HCEC 1CT (cell line): ENCODE measurements at regions not wholly inside any gene's neighbourhood (a gene's known extent, or its start where the extent isn't known, plus 50 kb on each side); places are given as distances from the start of the nearest gene placed in this dataset.
A peak's percentile ranks its signal among the peaks of the same experiment; 100 is the strongest.

Experiments used
- DNase-seq: peaks from one replicate; pipeline ENCODE4 v3.0.0-alpha.2; 2017

DNA sequence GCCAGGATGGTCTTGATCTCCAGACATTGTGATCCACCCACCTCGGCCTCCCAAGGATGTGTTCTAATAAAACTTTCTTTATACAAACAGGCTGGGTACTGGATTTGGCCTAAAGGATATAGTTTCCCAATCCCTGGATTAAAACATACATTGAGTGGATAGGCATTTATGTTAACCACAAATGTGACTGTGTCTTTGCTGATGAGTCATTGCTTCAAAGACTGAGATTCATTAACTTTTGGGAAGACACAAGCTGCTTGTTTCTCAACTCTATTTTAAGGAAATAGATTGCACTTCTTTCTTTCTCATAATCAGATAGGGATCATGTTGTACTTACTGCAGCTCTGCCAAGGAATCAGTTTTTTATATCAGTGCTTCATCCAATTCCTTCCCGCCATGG is 131.3 kb upstream of the AGA start:
- peak; percentile 83 for DNase-seq

DNA sequence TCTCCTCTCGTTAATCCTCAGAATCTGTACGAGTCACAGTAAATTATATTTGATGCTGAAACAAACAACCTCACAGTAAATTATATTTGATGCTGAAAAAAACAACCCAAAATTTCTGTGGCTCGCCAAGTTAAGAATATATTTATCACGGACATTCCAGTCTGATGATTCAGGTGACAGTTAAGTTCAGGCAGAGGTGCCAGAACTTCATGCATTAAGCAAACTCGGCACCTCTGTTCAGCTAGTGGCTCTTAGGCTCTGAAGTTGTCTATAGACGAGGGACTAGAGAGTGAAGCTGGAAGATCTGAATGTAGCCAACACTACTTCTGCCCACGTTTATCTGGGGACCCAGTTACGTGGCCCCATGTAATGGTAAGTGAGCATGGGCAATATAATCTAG is 132.2 kb upstream of the AGA start:
- no peak for DNase-seq

DNA sequence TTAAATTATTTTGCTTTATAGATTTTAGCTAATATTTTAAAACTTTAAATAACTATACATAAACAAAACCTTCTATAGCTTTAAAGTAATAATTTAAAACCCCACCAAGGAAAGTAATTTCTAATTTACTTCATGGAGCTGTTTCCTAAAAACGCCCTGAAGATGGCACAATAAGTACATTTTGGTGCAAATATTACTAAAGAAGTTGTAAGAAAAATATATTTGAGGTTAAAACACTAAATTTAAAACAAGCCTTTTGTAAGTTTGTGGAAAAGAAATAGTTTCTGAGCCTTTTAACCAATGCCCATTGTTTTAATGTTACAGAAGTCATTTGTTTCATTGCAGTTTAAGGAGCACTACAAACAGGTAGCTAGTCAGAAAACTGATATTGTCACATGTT is 137.4 kb upstream of the AGA start:
- peak; percentile 5 for DNase-seq

DNA sequence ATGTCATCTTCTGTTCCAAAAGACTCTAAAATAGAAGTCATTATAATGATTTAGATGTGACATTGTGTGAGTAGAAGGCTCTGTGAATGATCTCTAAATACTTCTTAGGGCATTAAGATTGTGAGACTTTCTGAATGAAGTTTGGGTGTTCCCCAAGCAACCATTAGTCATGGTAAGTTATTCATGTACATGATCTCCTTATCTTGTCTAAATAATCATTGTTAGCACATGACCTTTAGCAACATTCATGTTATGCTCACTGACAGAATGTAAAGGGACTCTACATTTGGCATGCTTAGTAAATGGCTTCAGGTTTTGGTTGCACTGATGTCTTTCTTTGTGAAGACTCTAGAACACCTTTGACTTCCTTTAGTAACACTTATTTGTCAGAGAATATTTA is 140.8 kb upstream of the AGA start:
- DNase-seq = no peak

DNA sequence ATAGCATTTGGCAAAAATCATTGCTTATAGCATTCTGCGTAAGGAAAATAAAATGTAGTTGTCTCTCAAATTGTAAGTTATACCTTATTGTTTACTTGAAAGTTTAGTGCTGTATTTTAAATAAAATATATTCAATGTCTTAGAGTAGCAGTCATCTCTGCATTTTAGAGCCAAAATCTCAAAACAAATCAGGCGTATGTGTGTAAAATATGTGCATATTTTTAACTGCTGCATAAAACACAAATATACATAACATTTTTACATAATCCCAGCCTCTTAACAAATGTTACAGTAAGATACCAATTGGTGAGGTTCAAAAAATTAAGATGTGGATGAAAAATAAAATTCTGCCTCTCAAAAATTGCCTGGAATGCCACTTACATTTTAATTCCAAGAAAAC is 145.8 kb upstream of the AGA start:
- DNase-seq = no peak

DNA sequence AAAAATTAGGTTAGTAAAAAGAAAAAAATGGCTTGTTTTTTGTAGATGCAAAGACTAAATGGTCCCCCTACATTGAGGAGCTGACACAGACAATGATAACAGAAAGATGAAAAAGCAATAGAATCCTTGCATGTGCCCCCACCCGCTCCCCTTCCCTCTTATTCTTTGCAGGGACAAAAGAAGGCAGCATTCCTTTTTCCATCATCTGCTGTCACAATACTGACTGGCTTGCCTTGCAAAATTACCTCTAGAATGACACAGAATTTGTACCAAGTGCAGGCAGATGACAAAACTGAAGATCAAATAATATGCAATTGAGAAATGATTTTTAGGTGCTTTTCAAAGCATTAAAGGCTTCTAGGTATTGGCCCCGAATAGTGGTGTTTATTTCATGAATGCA is 153.1 kb upstream of the AGA start:
- DNase-seq = no peak

DNA sequence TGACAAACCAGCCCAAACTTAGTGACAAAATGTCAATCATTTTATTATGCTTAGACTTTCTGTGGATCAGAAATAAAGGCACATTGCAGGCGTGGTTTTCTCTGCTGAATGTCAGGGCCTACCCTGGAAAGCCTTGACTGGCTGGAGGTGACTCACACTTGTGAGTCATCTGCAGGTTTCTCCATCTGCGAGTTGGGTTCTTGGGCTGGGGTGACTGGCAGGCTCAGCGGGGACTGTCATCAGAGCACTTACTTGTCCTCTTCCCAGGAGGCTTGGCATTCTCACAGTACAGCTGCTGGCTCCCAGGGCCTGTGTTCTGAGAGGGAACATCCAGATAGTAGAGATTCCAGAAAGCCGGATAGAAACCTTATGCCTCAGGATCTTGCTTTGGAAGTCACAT is 153.8 kb upstream of the AGA start:
- peak; percentile 53 for DNase-seq

DNA sequence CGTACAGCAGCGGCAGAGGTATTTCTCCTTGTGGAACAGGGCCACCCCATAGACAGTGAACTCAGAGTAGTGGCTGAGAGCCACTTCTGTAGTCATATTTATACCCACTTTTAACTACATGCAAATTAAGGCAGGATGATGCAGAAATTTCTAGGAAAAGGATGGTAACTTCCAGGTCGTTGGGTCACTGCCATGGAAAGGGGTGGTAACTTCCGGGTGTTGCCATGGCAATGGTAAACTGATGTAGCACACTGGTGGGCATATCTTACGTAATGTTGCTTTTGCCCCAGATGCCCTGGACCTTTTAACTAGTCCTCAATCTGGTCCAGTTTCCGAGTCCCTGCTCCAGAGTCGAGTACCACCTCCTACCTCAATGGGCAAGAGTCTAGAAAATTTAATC is 154.8 kb upstream of the AGA start:
- no peak for DNase-seq

DNA sequence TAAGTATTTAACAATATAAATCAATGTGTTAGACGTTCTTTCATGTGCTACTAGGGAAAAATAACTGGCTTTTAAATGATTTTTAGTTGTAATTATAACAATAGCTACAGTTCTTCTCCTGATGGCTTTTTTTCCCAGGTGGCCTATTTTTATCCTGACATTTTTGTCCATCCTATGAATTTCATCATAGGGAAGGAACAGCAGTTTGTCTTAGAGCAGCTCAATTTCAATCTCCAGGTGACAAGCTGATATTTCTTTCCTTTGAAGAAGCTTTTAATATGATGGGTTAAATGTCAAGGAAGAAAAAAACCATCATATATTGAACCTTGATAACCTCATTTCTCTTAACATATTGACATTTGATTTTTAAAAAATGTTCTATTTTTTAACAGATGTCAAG is 163.0 kb upstream of the AGA start:
- DNase-seq = no peak

DNA sequence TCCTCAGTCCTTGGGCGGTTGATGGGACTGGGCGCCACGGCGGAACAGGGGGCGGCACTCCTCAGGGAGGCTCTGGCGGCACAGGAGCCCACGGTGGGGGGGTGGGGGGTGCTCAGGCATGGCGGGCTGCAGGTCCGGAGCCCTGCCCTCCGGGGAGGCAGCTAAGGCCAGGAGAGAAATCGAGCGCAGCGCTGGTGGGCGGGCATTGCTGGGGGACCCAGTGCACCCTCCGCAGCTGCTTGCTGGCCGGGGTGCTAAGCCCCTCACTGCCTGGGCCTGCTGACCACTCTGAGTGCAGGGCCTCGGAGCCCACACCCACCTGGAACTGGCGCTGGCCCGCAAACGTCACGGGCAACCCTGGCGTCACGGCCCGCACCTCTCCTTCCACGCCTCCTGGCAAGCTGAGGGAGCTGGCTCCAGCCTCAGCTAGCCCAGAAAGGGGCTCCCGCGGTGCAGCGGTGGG is 164.9 kb upstream of the AGA start:
- no peak for DNase-seq

DNA sequence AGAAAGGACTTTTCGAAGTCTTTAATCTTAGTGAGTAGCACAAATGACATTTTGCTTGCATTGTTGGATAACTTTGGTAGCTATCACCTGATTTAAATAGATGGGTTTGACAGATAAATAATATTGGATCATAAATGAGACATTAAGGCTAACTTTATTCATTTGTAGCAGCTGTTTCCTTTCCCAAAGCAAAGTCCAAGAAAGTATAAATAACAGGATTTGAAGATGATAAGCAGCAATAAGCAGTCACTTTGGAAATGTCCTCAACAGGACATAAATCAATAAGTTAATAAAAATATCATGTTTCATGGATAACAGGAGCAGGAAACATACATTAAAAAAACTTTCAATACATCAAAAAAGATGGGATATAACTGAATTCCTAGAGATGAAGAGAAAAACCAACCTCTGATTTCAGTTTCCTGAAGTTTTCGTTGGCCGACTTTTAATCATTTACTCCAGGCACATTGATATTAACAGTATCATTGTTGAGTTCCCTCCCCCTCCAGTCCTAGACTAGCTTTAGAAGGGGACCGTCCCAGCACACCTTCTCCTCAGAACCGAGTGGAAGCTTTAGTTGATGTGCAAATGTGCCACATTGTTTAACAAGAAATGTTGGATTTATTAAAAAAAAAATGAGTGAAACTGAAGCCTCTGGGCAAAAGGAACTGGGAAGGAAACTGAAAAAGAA is 169.9 kb upstream of the AGA start:
- no peak for DNase-seq

DNA sequence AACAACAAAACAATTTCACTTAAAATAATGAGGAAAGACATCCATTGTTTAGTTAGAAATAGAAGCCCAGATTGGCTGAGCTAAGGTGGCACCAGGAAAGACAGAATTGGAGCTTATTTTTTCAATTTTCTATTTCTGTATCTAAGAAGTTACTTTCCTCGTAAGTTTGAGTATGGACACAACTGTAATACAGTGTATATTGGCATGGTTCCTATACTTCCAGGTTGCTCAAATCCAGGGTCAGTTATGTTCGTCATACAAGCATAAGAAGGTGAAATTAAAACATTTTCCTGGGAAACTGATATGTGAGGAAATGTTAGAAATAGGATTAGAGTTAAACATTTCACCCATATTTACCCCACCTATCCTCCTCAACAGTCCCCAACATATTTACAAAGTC is 170.4 kb upstream of the AGA start:
- DNase-seq = no peak

DNA sequence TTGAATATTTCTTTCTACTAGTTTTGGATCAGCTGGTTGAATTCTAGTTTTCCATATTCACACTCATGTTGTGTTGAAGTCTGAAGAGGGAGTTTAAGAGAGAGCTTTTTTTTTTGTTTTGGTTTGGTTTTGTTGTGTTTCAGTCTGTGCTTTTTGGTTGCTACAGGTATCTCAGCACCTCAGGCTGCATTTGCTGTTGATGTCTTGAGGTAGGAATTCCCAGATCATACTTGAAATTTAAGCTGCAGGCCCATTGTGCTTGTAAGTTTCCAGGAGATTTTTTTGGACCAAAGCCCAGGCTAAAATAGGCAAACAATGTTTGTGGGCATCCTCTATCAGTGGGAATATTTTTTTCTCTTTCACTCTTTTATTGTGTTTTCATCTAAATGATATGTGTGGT is 190.2 kb upstream of the AGA start:
- no peak for DNase-seq

DNA sequence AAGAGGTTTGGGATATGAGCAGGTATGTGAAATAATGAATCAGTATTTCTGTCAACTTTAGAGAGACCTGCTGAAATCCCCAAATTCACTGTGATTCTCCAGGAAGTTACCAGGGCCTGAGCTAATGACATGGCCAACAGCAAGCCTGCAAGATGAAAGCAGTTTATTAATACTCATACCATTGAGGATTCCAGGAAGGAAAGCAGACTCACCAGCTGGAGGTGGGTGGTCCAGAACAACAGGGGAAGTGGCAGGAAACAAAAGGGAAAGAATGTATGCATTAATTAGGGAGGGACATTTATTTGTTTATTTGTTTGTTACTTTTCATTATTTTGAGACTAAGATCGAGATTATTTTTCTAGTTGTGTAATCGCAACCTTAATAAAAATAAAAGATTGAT is 196.6 kb upstream of the AGA start:
- DNase-seq = no peak

DNA sequence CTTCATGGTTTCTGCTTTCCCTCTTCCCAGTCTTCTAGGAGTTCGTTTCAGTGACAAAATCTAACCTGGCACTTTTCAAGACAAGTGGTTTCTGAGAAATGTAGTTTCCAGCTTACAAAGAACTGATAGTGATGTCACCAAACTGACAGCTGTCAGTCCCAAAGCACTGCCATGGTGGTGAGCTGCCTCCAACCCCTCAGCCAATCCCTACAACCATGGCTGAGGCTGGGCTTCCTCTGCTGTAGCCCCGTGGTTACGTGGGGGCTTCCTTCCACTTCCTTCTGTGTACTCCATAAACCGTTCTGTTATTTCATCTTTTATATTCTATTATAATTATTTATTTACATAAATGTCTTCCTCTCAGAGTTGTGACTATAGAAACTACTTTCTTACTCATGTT is 198.6 kb upstream of the AGA start:
- DNase-seq = no peak

DNA sequence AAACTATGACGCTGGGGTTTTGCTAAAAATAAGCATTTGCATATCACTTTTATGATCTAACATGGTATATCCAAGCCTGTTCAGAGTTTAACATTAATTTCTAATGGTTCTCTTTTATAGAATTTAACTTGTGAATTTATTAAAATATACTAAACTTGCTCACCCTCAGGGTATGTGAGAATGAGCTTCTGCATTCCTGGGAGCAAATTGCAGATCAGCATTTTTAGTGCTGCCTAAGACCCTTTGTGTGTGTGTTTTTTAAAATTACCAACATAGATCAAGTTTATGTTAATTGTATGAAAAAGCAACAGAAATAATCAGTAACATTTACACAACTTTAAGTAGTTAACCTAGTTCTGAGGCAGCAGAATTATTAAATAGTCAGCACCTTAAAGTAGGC is 218.0 kb upstream of the AGA start:
- no peak for DNase-seq

DNA sequence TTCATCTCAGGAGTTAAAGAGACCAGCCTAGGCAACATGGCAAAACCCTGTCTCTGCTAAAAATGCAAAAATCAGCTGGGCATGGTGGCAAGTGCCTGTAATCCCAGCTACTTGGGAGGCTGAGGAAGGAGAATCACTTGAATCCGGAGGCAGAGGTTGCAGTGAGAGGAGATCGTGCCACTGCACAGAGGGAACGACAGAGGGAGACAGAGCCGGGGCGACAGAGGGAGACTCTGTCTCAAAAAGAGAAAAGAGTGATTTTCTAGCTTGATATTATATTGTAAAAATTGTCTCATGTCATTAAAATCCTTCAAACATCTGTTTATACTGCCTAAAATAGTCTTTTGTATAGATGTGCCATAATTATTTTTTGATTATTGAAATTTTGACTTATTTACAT is 225.4 kb upstream of the AGA start:
- no peak for DNase-seq

DNA sequence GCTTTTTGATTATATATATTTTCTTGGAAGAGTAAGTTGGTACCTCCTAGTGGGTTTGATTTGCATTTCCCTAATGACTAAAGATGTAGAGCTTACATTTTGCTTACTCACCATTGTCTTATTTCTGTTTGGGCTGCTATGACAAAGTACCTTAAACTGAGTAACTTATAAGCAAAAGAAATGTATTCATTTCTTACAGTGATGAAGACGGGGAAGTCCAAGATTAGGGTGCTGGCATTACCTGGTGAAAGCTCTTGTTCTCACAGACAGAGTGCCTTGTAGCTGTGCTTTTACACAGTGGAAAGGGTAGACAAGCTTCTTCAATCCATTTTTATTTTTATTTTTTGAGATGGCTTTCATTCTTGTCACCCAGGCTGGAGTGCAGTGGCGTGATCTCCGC is 229.2 kb upstream of the AGA start:
- DNase-seq = no peak

DNA sequence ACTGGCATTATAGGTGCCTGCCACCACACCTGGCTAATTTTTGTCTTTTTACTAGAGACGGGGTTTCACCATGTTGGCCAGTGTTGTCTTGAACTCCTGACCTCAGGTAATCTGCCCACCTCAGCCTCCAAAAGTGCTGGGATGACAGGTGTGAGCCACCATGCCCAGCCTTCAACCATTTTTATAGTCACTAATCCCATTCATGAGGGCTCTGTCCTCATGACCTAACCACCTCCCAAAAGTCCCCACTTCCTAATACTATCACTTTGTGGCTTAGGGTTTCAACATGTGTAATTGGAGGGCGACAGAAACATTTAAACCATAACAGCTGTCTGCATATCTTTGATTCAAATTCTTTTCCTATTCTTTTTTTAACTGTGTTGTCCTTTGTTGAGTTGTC is 229.6 kb upstream of the AGA start:
- DNase-seq = no peak

DNA sequence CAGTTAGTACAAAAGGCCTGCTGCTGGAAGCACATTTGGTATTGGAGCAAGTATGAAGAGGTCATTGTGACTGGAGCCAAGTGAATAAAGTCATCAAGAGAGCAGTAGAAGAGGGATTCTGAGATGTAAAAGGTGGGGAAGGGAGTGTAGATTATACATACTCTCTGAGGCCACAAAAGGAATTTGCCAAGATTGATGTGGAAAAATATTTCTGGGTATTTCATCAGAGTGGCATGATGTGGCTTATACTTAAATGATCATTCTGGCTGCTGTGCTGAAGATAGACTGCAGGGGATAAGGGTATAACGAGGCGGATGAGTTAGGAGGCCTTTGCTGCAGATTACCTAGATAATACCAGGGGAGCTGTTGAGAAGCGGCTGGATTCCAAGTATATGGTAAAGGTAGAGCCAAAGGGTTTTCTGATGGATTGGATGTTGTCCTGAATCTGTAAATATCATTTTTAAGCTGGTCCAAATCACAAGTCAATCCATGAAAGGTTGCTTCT is 231.8 kb upstream of the AGA start:
- DNase-seq = no peak

DNA sequence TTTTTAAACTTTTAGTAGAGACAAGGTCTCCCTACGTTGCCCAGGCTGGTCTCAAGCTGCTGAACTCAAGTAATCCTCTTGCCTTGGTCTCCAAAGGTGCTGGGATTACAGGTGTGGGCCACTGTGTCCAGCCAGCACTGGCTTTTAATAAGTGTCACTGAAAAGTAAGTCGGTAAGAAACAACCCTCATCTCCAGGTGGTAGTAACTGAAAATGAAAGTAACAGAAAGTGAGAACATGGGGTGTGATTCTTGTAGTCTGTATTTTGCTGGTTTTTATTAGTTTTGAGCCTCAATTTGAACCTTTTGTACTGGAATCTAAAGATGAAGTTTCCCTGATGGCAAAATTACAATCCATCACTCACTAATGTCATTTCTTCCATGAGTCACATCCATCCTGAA is 238.1 kb upstream of the AGA start:
- DNase-seq = no peak

DNA sequence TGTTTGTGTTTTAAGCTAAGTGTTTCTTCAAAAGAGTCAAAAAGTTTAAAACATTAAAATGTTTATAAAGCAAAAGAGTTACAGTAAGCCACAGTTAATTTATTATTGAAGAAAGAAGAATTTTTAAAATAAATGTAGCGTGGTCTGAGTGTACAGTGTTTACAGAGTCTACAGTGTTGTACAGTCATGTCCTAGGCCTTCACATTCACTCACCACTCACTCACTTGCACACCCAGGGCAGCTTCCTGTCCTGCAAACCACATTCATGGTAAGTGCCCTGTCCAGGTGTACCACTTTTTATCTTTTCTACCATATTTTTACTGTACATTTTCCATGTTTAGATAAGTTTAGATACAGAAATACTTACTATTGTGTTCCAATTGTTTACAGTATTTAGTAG is 239.7 kb upstream of the AGA start:
- DNase-seq = no peak

DNA sequence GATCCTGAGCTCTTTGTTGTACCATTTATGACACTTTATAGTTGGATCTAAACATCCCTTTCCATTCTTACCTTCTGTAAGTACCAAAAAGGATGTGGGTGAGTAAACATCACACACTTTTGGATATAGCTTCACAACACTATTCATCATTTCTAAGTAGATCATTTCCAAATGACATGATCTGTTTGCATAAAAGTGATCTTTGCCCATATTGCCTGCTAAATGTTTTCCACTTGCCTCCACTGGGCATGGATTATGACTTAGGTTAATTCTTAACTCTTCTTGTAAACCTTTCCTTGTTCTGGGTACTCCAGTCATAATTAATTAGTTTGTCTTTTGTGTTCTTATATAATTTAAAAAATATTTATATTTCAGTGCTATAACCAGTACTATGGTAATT is 244.9 kb upstream of the AGA start:
- DNase-seq = no peak

DNA sequence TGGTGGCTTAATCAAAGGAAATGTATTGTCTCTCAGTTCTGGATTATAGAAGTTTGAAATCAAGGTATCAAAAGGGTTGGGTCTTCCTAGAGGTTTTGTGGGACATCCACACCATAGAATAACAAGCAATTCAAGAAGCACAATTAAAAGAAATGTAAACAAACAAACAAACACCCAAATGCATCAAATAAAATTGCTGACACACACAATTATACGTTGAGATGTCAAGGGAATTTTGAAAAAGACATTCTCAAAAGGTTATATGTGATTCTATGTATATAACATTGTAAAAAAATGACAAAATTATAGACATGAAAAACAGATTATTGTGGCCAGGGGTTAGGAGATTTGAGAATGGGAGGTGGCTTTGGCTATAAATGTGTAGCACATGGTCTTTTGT is 250.7 kb upstream of the AGA start:
- DNase-seq = no peak

DNA sequence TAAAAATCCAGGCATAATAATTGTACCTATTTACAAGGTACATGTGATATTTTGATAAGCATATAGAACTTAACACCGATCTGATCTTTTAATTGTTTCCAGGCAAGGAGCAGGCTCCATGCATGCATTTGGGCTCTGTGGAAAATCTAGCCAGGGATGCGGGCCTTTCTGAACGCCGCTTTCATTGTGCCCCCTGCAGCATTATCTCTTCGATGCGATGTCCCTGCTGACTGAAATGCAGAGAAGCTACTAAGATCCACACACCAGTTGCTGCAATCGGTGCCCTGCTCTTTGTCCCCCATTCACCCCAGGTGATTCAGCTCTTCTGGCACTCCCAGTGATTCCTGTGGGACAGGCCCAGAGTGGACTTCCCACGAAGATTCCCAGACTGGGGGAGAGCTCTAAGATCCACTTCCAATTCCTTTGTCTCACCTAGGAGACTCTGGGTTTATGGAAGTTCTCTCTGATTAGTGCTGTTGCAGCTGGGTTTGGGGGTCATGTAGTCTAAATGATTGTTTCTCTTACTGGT is 254.3 kb upstream of the AGA start:
- DNase-seq = no peak
